ENCODE measurements at regions not wholly inside any gene's neighbourhood (a gene's known extent, or its start where the extent isn't known, plus 50 kb on each side); places are given as distances from the start of the nearest gene placed in this dataset.

DNA sequence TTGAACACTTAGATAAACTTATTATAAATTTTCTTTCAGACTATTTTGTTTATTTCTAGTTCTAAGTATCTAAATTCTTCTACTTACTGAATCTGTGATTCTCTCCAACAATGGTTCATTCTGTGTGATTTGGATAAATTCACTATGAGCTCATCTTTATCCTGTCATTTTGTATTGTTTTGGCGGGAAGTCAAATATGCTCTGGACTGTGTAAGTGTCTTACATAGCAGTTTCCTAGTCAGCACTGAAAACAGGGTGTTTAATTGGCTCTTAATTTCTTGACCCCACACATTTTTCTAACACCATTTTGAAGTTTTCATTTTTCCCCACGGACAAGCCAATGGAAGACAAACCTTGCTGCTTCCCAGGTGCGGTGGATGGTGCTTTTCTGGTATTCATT lies 207.0 kb upstream of the ACO1 start:
- no peak overlapping the region for H3K27ac Mint-ChIP-seq (ENCODE audit: unreplicated experiment)
- no peaks in the 10 kb centered on the region for H3K4me1 Mint-ChIP-seq (ENCODE audit: low read depth, unreplicated experiment)
- H3K4me1 ChIP-seq = no peaks in the 10 kb centered on the region
- H3K36me3 Mint-ChIP-seq (ENCODE audit: insufficient read depth, unreplicated experiment) = no peaks in the 10 kb centered on the region
- BruUV-seq (replicated peaks) = no TSS peak
- TF ChIP-seq, protein P1, sequence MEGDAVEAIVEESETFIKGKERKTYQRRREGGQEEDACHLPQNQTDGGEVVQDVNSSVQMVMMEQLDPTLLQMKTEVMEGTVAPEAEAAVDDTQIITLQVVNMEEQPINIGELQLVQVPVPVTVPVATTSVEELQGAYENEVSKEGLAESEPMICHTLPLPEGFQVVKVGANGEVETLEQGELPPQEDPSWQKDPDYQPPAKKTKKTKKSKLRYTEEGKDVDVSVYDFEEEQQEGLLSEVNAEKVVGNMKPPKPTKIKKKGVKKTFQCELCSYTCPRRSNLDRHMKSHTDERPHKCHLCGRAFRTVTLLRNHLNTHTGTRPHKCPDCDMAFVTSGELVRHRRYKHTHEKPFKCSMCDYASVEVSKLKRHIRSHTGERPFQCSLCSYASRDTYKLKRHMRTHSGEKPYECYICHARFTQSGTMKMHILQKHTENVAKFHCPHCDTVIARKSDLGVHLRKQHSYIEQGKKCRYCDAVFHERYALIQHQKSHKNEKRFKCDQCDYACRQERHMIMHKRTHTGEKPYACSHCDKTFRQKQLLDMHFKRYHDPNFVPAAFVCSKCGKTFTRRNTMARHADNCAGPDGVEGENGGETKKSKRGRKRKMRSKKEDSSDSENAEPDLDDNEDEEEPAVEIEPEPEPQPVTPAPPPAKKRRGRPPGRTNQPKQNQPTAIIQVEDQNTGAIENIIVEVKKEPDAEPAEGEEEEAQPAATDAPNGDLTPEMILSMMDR (IDR thresholded peaks at IDR 0.05; ENCODE audit: insufficient read depth in 1 of 2, low read depth in 1 of 2, low read length in 1 of 2, severe bottlenecking in 1 of 2, unreplicated experiment in 1 of 2) = no peak
- no peaks in the 10 kb centered on the region for H3K27me3 ChIP-seq (replicated peaks; ENCODE audit: control insufficient read depth, insufficient read depth, low read length)
- intact Hi-C loops (cut with micrococcal nuclease; ENCODE audit: unreplicated experiment) = no loop called here
- no peak overlapping the region for H3K4me3 ChIP-seq (ENCODE audit: low read depth, low read length)
- CTCF ChIA-PET = no interaction called here
- no peaks in the 10 kb centered on the region for H3K9me3 Mint-ChIP-seq (ENCODE audit: unreplicated experiment)
- no peaks in the 10 kb centered on the region for H3K9me3 ChIP-seq
- no peak for DNase-seq
- peaks cover 4% of the 10 kb centered on the region for H3K27me3 Mint-ChIP-seq (ENCODE audit: insufficient read depth, unreplicated experiment)
- POLR2A ChIA-PET = no interaction called here
- no peak overlapping the region for H3K4me3 Mint-ChIP-seq (ENCODE audit: unreplicated experiment)
- H3K36me3 ChIP-seq (ENCODE audit: control insufficient read depth, insufficient read depth, low read length) = no peaks in the 10 kb centered on the region

DNA sequence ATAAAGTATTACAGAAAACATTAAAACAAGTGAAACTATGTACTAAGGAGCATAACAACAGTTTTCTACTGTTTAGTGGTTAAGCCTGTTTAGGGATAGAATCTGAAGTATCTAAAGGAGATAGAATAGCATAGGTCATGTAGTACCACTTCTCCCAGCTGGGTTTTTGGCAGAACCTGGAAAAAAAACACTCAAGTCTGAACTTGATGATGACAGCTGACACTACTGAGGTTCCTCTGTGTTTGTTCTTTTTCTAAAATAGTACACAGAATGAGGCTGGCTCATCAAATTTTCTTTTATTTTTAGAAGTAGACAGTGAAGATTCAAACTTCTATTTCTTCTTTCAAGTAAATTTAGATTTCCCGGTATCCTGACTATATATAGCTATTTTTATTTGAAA lies 203.8 kb upstream of the ACO1 start:
- H3K27me3 ChIP-seq (replicated peaks; ENCODE audit: control insufficient read depth, insufficient read depth, low read length) = no peaks in the 10 kb centered on the region
- Mint-ChIP-seq H3K4me3 (ENCODE audit: unreplicated experiment) (no peak overlapping the region), H3K36me3 (ENCODE audit: insufficient read depth, unreplicated experiment) (no peaks in the 10 kb centered on the region), H3K27ac (ENCODE audit: unreplicated experiment) (no peak overlapping the region), H3K4me1 (ENCODE audit: low read depth, unreplicated experiment) (no peaks in the 10 kb centered on the region), H3K27me3 (ENCODE audit: insufficient read depth, unreplicated experiment) (peaks cover 2% of the 10 kb centered on the region), H3K9me3 (ENCODE audit: unreplicated experiment) (no peaks in the 10 kb centered on the region)
- no peaks in the 10 kb centered on the region for H3K4me1 ChIP-seq
- no peaks in the 10 kb centered on the region for H3K9me3 ChIP-seq
- no TSS peak for BruUV-seq (replicated peaks)
- intact Hi-C loops (cut with micrococcal nuclease; ENCODE audit: unreplicated experiment) = no loop called here
- H3K36me3 ChIP-seq (ENCODE audit: control insufficient read depth, insufficient read depth, low read length) = no peaks in the 10 kb centered on the region
- H3K4me3 ChIP-seq (ENCODE audit: low read depth, low read length) = no peak overlapping the region
- POLR2A ChIA-PET = no interaction called here
- CTCF ChIA-PET = no interaction called here
- DNase-seq = no peak
- TF ChIP-seq, protein P1 (IDR thresholded peaks at IDR 0.05; ENCODE audit: insufficient read depth in 1 of 2, low read depth in 1 of 2, low read length in 1 of 2, severe bottlenecking in 1 of 2, unreplicated experiment in 1 of 2) = no peak

DNA sequence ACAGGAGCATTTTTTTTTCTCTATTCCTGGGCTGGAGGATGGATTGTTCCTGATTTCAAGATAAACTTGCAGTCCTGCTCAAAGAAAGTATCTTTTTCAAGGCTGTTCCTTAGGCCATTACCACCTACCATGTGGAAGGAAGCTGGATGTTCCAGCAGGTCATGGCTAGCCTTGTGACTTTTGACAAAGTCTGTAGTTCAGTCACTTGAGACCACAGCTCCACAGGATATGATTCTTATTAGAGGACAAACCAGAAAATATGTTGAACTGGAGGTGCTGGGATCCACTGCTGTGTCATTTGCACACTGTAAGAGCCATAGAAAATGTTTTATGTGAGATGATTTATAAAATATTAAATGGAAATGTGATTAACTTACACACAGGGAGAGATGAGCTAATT lies 184.2 kb upstream of the ACO1 start:
- no peaks in the 10 kb centered on the region for H3K9me3 Mint-ChIP-seq (ENCODE audit: unreplicated experiment)
- Histone ChIP-seq H3K4me3 (ENCODE audit: low read depth, low read length) (no peak overlapping the region), H3K4me1 (no peaks in the 10 kb centered on the region), H3K27me3 (replicated peaks; ENCODE audit: control insufficient read depth, insufficient read depth, low read length) (no peaks in the 10 kb centered on the region), H3K36me3 (ENCODE audit: control insufficient read depth, insufficient read depth, low read length) (no peaks in the 10 kb centered on the region), H3K9me3 (no peaks in the 10 kb centered on the region)
- no TSS peak for BruUV-seq (replicated peaks)
- no peak overlapping the region for H3K4me3 Mint-ChIP-seq (ENCODE audit: unreplicated experiment)
- POLR2A ChIA-PET = no interaction called here
- DNase-seq = no peak
- no peaks in the 10 kb centered on the region for H3K27me3 Mint-ChIP-seq (ENCODE audit: insufficient read depth, unreplicated experiment)
- no peaks in the 10 kb centered on the region for H3K36me3 Mint-ChIP-seq (ENCODE audit: insufficient read depth, unreplicated experiment)
- no peak overlapping the region for H3K27ac Mint-ChIP-seq (ENCODE audit: unreplicated experiment)
- no peaks in the 10 kb centered on the region for H3K4me1 Mint-ChIP-seq (ENCODE audit: low read depth, unreplicated experiment)
- TF ChIP-seq, protein P1 (IDR thresholded peaks at IDR 0.05; ENCODE audit: insufficient read depth in 1 of 2, low read depth in 1 of 2, low read length in 1 of 2, severe bottlenecking in 1 of 2, unreplicated experiment in 1 of 2) = no peak
- intact Hi-C loops (cut with micrococcal nuclease; ENCODE audit: unreplicated experiment) = no loop called here
- CTCF ChIA-PET = no interaction called here
